IMR-90 (cell line): ENCODE measurements at regions not wholly inside any gene's neighbourhood (a gene's known extent, or its start where the extent isn't known, plus 50 kb on each side); places are given as distances from the start of the nearest gene placed in this dataset.

ENCODE experiments used
- ATAC-seq: fragments of 200-7000 bp; cut with Tn5 transposase; 2 replicates; pipeline ENCODE4 v1.9.1; 2020; ENCODE audit warnings: low read depth, mild to moderate bottlenecking, moderate library complexity
- BruUV-seq: library from RNA; stranded (reverse); fragments of 400-500 nt; replicated peaks from 2 replicates; lab custom pipeline; 2021; lab: Mats Ljungman, UMichigan
- CTCF ChIA-PET: fragments of 300-600 bp; formaldehyde crosslinking; extraction: SDS; loops from one replicate; lab custom pipeline; 2021; ENCODE audit warnings: antibody characterized with exemption; lab: Yijun Ruan, JAX
- POLR2A ChIA-PET: fragments of 300-600 bp; sonication (Branson Sonifier 250); formaldehyde crosslinking; loops from one replicate; lab custom pipeline; 2022; ENCODE audit warnings: antibody characterized with exemption; ENCODE audit not compliant: unreplicated experiment; lab: Charles Lee
- DNase-seq: peaks from one replicate; pipeline ENCODE4 v3.0.0; 2013
- H2AFZ ChIP-seq: replicated peaks from 2 replicates; pipeline ENCODE3; 2013; ENCODE audit warnings: low read length, mild to moderate bottlenecking; ENCODE audit not compliant: poor library complexity
- H2AK5ac ChIP-seq: 2 replicates; pipeline ENCODE4 v1.6.1; 2013; ENCODE audit warnings: low read depth, low read length, inconsistent platforms
- H2AK9ac ChIP-seq: replicated peaks from 2 replicates; pipeline ENCODE3; 2013; ENCODE audit warnings: mild to moderate bottlenecking, low read depth, low read length, moderate library complexity; ENCODE audit not compliant: poor library complexity
- H2BK120ac ChIP-seq: 2 replicates; pipeline ENCODE4 v1.6.1; 2013; ENCODE audit warnings: low read depth, low read length, inconsistent platforms
- H2BK15ac ChIP-seq: 3 replicates; pipeline ENCODE4 v1.6.1; 2013; ENCODE audit warnings: low read depth, low read length, inconsistent platforms
- H2BK20ac ChIP-seq: 2 replicates; pipeline ENCODE4 v1.6.1; 2013; ENCODE audit warnings: low read depth, mild to moderate bottlenecking, inconsistent platforms, low read length, moderate library complexity
- H2BK5ac ChIP-seq: 2 replicates; pipeline ENCODE4 v1.6.1; 2013; ENCODE audit warnings: mild to moderate bottlenecking, low read depth, low read length, inconsistent platforms; ENCODE audit not compliant: poor library complexity, severe bottlenecking
- H3K14ac ChIP-seq: replicated peaks from 2 replicates; pipeline ENCODE4 v1.6.1; 2013; ENCODE audit warnings: low read depth, low read length, inconsistent platforms
- H3K18ac ChIP-seq: 2 replicates; pipeline ENCODE4 v1.6.1; 2013; ENCODE audit warnings: low read depth, low read length, control low read depth
- H3K23ac ChIP-seq: 2 replicates; pipeline ENCODE4 v1.6.1; 2013; ENCODE audit warnings: low read depth, low read length, inconsistent platforms
- H3K27ac ChIP-seq: 2 replicates; pipeline ENCODE4 v1.5.1; 2013; ENCODE audit warnings: mild to moderate bottlenecking, control low read depth, low read length; ENCODE audit not compliant: insufficient read depth
- H3K27me3 ChIP-seq: 2 replicates; pipeline ENCODE4 v1.6.1; 2013; ENCODE audit warnings: low read length; ENCODE audit not compliant: control insufficient read depth, insufficient read depth
- H3K36me3 ChIP-seq: 2 replicates; pipeline ENCODE4 v1.6.1; 2013; ENCODE audit warnings: low read length, mixed read lengths; ENCODE audit not compliant: control insufficient read depth, insufficient read depth
- H3K4ac ChIP-seq: 2 replicates; pipeline ENCODE4 v1.6.1; 2013; ENCODE audit warnings: low read depth, low read length, inconsistent platforms
- H3K4me1 ChIP-seq: 2 replicates; pipeline ENCODE4 v1.6.1; 2013; ENCODE audit warnings: low read length, mixed read lengths; ENCODE audit not compliant: control insufficient read depth, insufficient read depth
- H3K4me2 ChIP-seq: 2 replicates; pipeline ENCODE4 v1.6.1; 2013; ENCODE audit warnings: low read depth, mild to moderate bottlenecking, control low read depth, low read length, moderate library complexity
- H3K4me3 ChIP-seq: 2 replicates; pipeline ENCODE4 v1.5.1; 2013; ENCODE audit warnings: low read depth, mild to moderate bottlenecking, control low read depth, low read length, moderate library complexity; ENCODE audit not compliant: insufficient read depth
- H3K56ac ChIP-seq: 2 replicates; pipeline ENCODE4 v1.6.1; 2013; ENCODE audit warnings: low read length, inconsistent platforms; ENCODE audit not compliant: insufficient read depth; ENCODE audit errors: extremely low read depth
- H3K79me1 ChIP-seq, 2 experiments: 2 replicates each; pipeline ENCODE4 v1.6.1; 2013; ENCODE audit warnings: low read length in 2 of 2, inconsistent platforms in 1 of 2, low read depth in 1 of 2
- H3K9ac ChIP-seq: 2 replicates; pipeline ENCODE4 v1.6.1; 2013; ENCODE audit warnings: low read depth, low read length, control low read depth
- H3K9me1 ChIP-seq: 2 replicates; pipeline ENCODE4 v1.6.1; 2013; ENCODE audit warnings: low read length, inconsistent platforms; ENCODE audit not compliant: insufficient read depth
- H3K9me3 ChIP-seq: 2 replicates; pipeline ENCODE4 v1.6.1; 2013; ENCODE audit warnings: low read length; ENCODE audit not compliant: control insufficient read depth, insufficient read depth
- H4K20me1 ChIP-seq: 2 replicates; pipeline ENCODE4 v1.6.1; 2013; ENCODE audit warnings: low read length, inconsistent platforms; ENCODE audit not compliant: insufficient read depth
- H4K5ac ChIP-seq: 2 replicates; pipeline ENCODE4 v1.6.1; 2013; ENCODE audit warnings: mild to moderate bottlenecking, low read depth, low read length, control low read depth
- H4K8ac ChIP-seq, 2 experiments: 2 replicates each; pipeline ENCODE4 v1.6.1; 2013; ENCODE audit warnings: low read depth in 2 of 2, low read length in 2 of 2, control low read depth in 1 of 2, inconsistent platforms in 1 of 2
- H4K91ac ChIP-seq: 2 replicates; pipeline ENCODE4 v1.6.1; 2013; ENCODE audit warnings: low read depth, low read length, inconsistent platforms; ENCODE audit not compliant: insufficient read depth
- BHLHE40 ChIP-seq: fragments of 150-350 bp; IDR thresholded peaks from 2 replicates; pipeline ENCODE4 v1.6.1; 2016; ENCODE audit warnings: mild to moderate bottlenecking, low read depth, low read length
- CEBPB ChIP-seq: IDR thresholded peaks from 2 replicates; pipeline ENCODE4 v1.6.1; 2012; ENCODE audit warnings: low read depth, low read length, improper control_type of control experiment
- CHD1 ChIP-seq: IDR thresholded peaks from 2 replicates; pipeline ENCODE4 v1.6.1; 2012; ENCODE audit warnings: low read depth, low read length, improper control_type of control experiment
- CTCF ChIP-seq: conservative IDR thresholded peaks from 2 replicates; pipeline ENCODE4 v1.5.1; 2012; ENCODE audit warnings: mild to moderate bottlenecking, low read depth, low read length, improper control_type of control experiment
- FOS ChIP-seq: fragments of 150-350 bp; IDR thresholded peaks from 2 replicates; pipeline ENCODE4 v1.6.1; 2016; ENCODE audit warnings: low read depth, low read length
- MAFK ChIP-seq: IDR thresholded peaks from 2 replicates; pipeline ENCODE4 v1.6.1; 2012; ENCODE audit warnings: low read depth, low read length, improper control_type of control experiment
- NFE2L2 ChIP-seq: fragments of 150-350 bp; IDR thresholded peaks from 2 replicates; pipeline ENCODE4 v1.6.1; 2016; ENCODE audit warnings: low read depth, mild to moderate bottlenecking, low read length
- RCOR1 ChIP-seq: IDR thresholded peaks from 2 replicates; pipeline ENCODE4 v1.6.1; 2012; ENCODE audit warnings: mild to moderate bottlenecking, low read length, improper control_type of control experiment; ENCODE audit not compliant: insufficient replicate concordance
- RFX5 ChIP-seq: IDR thresholded peaks from 2 replicates; pipeline ENCODE4 v1.8.0; 2012; ENCODE audit warnings: low read depth, mild to moderate bottlenecking, low read length, moderate library complexity
- SMC3 ChIP-seq: fragments of 150-350 bp; IDR thresholded peaks from 2 replicates; pipeline ENCODE4 v1.6.1; 2016; ENCODE audit warnings: low read depth, mild to moderate bottlenecking, antibody characterized with exemption, low read length, moderate library complexity
- dilution Hi-C: fragments of 300-500 bp; cut with HindIII; formaldehyde crosslinking; loops from one replicate; pipeline ENCODE4 v1.14.3; 2018; ENCODE audit warnings: low sequenced_read_pairs; ENCODE audit not compliant: unreplicated experiment
- in situ Hi-C: fragments of 300-500 bp; cut with MboI; formaldehyde crosslinking; loops from 3 replicates; pipeline ENCODE4 v1.14.3; 2019; ENCODE audit warnings: low sequenced_read_pairs, inconsistent platforms, mixed read lengths
- intact Hi-C: fragments of 100-400 bp; cut with micrococcal nuclease; formaldehyde crosslinking; loops from 2 replicates; pipeline ENCODE4 v1.10.0; 2022

GRCh38 chr2:215635071-215635787 lies 199.4 kb upstream of the FN1 start:
- Histone ChIP-seq H3K56ac (no peak overlapping the region), H2AFZ (peak overlapping the region; percentile 47), H2AK9ac (no peak overlapping the region), H3K14ac (no peak overlapping the region), H4K91ac (no peak overlapping the region), H3K9me1 (no peaks in the 10 kb centered on the region), H3K9me3 (peaks cover 9% of the 10 kb centered on the region; the same call in 1 of the 2 replicates), H2AK5ac (no peak overlapping the region), H4K8ac (no peak overlapping the region), H3K23ac (no peak overlapping the region), H3K27ac (no peak overlapping the region), H3K79me1 (no peaks in the 10 kb centered on the region), H3K9ac (no peak overlapping the region), H3K18ac (peak overlapping the region; percentile 33; the same call in 1 of the 2 replicates), H3K36me3 (no peaks in the 10 kb centered on the region), H3K4me1 (peaks cover 2% of the 10 kb centered on the region; the same call in 1 of the 2 replicates), H3K4me2 (no peak overlapping the region), H3K4ac (0 out of 2 replicates have a peak overlapping the region, but pooled peaks have one; percentile 55), H2BK5ac (peak overlapping the region; percentile 5), H4K20me1 (no peaks in the 10 kb centered on the region), H4K5ac (no peak overlapping the region), H2BK20ac (no peak overlapping the region), H2BK15ac (peak overlapping the region; percentile 40; the same call in 1 of the 3 replicates), H2BK120ac (no peak overlapping the region), H3K27me3 (no peaks in the 10 kb centered on the region), H3K4me3 (no peak overlapping the region)
- intact Hi-C loops (no loop called here), in situ Hi-C loops (no loop called here), dilution Hi-C loops (no loop called here)
- DNase-seq (no peak), ATAC-seq (peak; percentile 11; the same call in 1 of the 2 replicates)
- POLR2A ChIA-PET, result no interaction called here
- BruUV-seq, result no TSS peak
- TF ChIP-seq RCOR1, result no peak
- no peak for TF ChIP-seq CEBPB
- no peak for TF ChIP-seq MAFK
- no peak for TF ChIP-seq NFE2L2
- TF ChIP-seq FOS, result no peak
- no peak for TF ChIP-seq BHLHE40
- no peak for TF ChIP-seq SMC3
- TF ChIP-seq RFX5, result no peak
- TF ChIP-seq CTCF, result no peak
- TF ChIP-seq CHD1, result no peak
- CTCF ChIA-PET, result interaction anchor here (1.0 kb wide), 1 partner anchor 12 kb away, joined by 3 read pairs; no protein-coding TSS in a partner anchor
